Vagina (tissue), 2 donors: ENCODE measurements at regions not wholly inside any gene's neighbourhood (a gene's known extent, or its start where the extent isn't known, plus 50 kb on each side); places are given as distances from the start of the nearest gene placed in this dataset.

ENCODE experiments used
- DNase-seq, 2 donors: peaks; one replicate each; pipeline ENCODE4 v3.0.0-alpha.2; 2017; ENCODE audit errors: extremely low spot score in 2 of 2
- H3K27ac ChIP-seq: fragments of 200-600 bp; sonication (generic); one replicate; pipeline ENCODE4 v1.5.1; 2019
- H3K27me3 ChIP-seq: fragments of 200-600 bp; sonication (generic); one replicate; pipeline ENCODE4 v1.5.1; 2019
- H3K36me3 ChIP-seq, 2 donors: fragments of 200-600 bp; sonication (generic); one replicate each; pipeline ENCODE4 v1.5.1; 2017 to 2019
- H3K4me1 ChIP-seq: fragments of 200-600 bp; sonication (generic); one replicate; pipeline ENCODE4 v1.5.1; 2019
- H3K4me3 ChIP-seq, 2 donors: fragments of 200-600 bp; sonication (generic); 1 replicate in 1 of 2; 2 replicates in 1 of 2; pipeline ENCODE4 v1.5.1; 2016 to 2019
- H3K9me3 ChIP-seq: fragments of 200-600 bp; sonication (generic); one replicate; pipeline ENCODE4 v1.5.1; 2019
- CTCF ChIP-seq, 3 experiments: fragments of 450-650 bp in 2 of 3; fragments of 200-600 bp in 1 of 3; sonication (generic) in 1 of 3; IDR thresholded peaks; one replicate each; pipeline ENCODE4 v1.5.1; 2017 to 2019; ENCODE audit warnings: antibody characterized with exemption in 3 of 3, mild to moderate bottlenecking in 2 of 3, moderate library complexity in 2 of 3
- POLR2A ChIP-seq, 2 donors: fragments of 450-650 bp; IDR thresholded peaks; one replicate each; pipeline ENCODE4 v1.6.1; 2017; ENCODE audit warnings: antibody characterized with exemption in 2 of 2, mild to moderate bottlenecking in 2 of 2, moderate library complexity in 2 of 2
- POLR2AphosphoS5 ChIP-seq, 2 donors: sonication (generic); formaldehyde crosslinking; IDR thresholded peaks; one replicate each; pipeline ENCODE4 v1.9.0; 2017; ENCODE audit warnings: antibody characterized with exemption in 2 of 2, mild to moderate bottlenecking in 2 of 2, low read depth in 1 of 2; ENCODE audit not compliant: insufficient read depth in 1 of 2
- intact Hi-C: fragments of 100-400 bp; cut with DNase I; formaldehyde crosslinking; loops from one replicate; pipeline ENCODE4 v1.15.1; 2023

GRCh38 chr4:112770114-112770513 is 133.2 kb downstream of the LARP7 start:
- no peak overlapping the region for H3K27ac ChIP-seq
- no peak for DNase-seq
- intact Hi-C loops = loop anchor here (10.0 kb wide), 1 partner anchor 175 kb away; no protein-coding TSS in a partner anchor
- TF ChIP-seq POLR2AphosphoS5 (IDR thresholded peaks at IDR 0.05; ENCODE audit: insufficient read depth in 1 of 2, low read depth in 1 of 2) (no peak), POLR2A (IDR thresholded peaks at IDR 0.05) (no peak), CTCF (IDR thresholded peaks at IDR 0.05) (no peak)
- H3K4me1 ChIP-seq = no peaks in the 10 kb centered on the region
- H3K36me3 ChIP-seq = no peaks in the 10 kb centered on the region
- no peak overlapping the region for H3K4me3 ChIP-seq
- no peaks in the 10 kb centered on the region for H3K9me3 ChIP-seq
- no peaks in the 10 kb centered on the region for H3K27me3 ChIP-seq

GRCh38 chr4:112775801-112776200 is 138.9 kb downstream of the LARP7 start:
- intact Hi-C loops = loop anchor here (10.0 kb wide), 1 partner anchor 169 kb away; no protein-coding TSS in a partner anchor
- TF ChIP-seq CTCF (IDR thresholded peaks at IDR 0.05) (no peak), POLR2A (IDR thresholded peaks at IDR 0.05) (no peak), POLR2AphosphoS5 (IDR thresholded peaks at IDR 0.05; ENCODE audit: insufficient read depth in 1 of 2, low read depth in 1 of 2) (no peak)

GRCh38 chr4:112776535-112776934 is 139.6 kb downstream of the LARP7 start:
- no peaks in the 10 kb centered on the region for H3K27me3 ChIP-seq
- no peak for TF ChIP-seq CTCF (IDR thresholded peaks at IDR 0.05)
- no peak for TF ChIP-seq POLR2AphosphoS5 (IDR thresholded peaks at IDR 0.05; ENCODE audit: insufficient read depth in 1 of 2, low read depth in 1 of 2)
- TF ChIP-seq POLR2A (IDR thresholded peaks at IDR 0.05) = no peak

More at GRCh38 chr4:112775801-112776200, 138.9 kb downstream of the LARP7 start:
- no peaks in the 10 kb centered on the region for H3K9me3 ChIP-seq
- no peak overlapping the region for H3K4me3 ChIP-seq
- H3K36me3 ChIP-seq = no peaks in the 10 kb centered on the region
- no peak for DNase-seq
- H3K27ac ChIP-seq = no peak overlapping the region
- no peaks in the 10 kb centered on the region for H3K27me3 ChIP-seq
- no peaks in the 10 kb centered on the region for H3K4me1 ChIP-seq

GRCh38 chr4:112778520-112778919 is 141.6 kb downstream of the LARP7 start:
- TF ChIP-seq POLR2A (IDR thresholded peaks at IDR 0.05) = no peak
- intact Hi-C loops = loop anchor here (10.0 kb wide), 1 partner anchor 166 kb away; no protein-coding TSS in a partner anchor
- Histone ChIP-seq H3K27me3 (no peaks in the 10 kb centered on the region), H3K9me3 (no peaks in the 10 kb centered on the region), H3K4me3 (no peak overlapping the region), H3K36me3 (no peaks in the 10 kb centered on the region), H3K4me1 (no peaks in the 10 kb centered on the region), H3K27ac (no peak overlapping the region)
- DNase-seq = no peak

More at GRCh38 chr4:112776535-112776934, 139.6 kb downstream of the LARP7 start:
- Histone ChIP-seq H3K36me3 (no peaks in the 10 kb centered on the region), H3K9me3 (no peaks in the 10 kb centered on the region), H3K4me3 (no peak overlapping the region), H3K27ac (no peak overlapping the region), H3K4me1 (no peaks in the 10 kb centered on the region)
- no peak for DNase-seq
- intact Hi-C loops = loop anchor here (10.0 kb wide), 1 partner anchor 168 kb away; no protein-coding TSS in a partner anchor

- no peak overlapping the region for H3K4me3 ChIP-seq
- H3K36me3 ChIP-seq = no peaks in the 10 kb centered on the region
- intact Hi-C loops = no loop called here
- H3K9me3 ChIP-seq = no peaks in the 10 kb centered on the region
- DNase-seq = no peak
- H3K4me1 ChIP-seq = no peaks in the 10 kb centered on the region
- TF ChIP-seq CTCF (IDR thresholded peaks at IDR 0.05) (no peak), POLR2AphosphoS5 (IDR thresholded peaks at IDR 0.05; ENCODE audit: insufficient read depth in 1 of 2, low read depth in 1 of 2) (no peak), POLR2A (IDR thresholded peaks at IDR 0.05) (no peak)
- H3K27me3 ChIP-seq = no peaks in the 10 kb centered on the region
- no peak overlapping the region for H3K27ac ChIP-seq
These were observed 156.1 kb downstream of the LARP7 start for GRCh38 chr4:112793033-112793432.
